HepG2 (cell line): ENCODE measurements at regions not wholly inside any gene's neighbourhood (a gene's known extent, or its start where the extent isn't known, plus 50 kb on each side); places are given as distances from the start of the nearest gene placed in this dataset.

Experiments used
- AKAP8 ChIP-seq: sonication (generic); formaldehyde crosslinking; IDR thresholded peaks from 2 replicates; pipeline ENCODE4 v1.5.1; 2020; ENCODE audit warnings: mild to moderate bottlenecking, missing genetic modification reagents
- CTCF ChIP-seq: sonication (generic); formaldehyde crosslinking; IDR thresholded peaks from 2 replicates; pipeline ENCODE4 v1.5.0; 2020; ENCODE audit warnings: mild to moderate bottlenecking, missing genetic modification reagents, moderate library complexity
- FOSL2 ChIP-seq: sonication (generic); formaldehyde crosslinking; IDR thresholded peaks from 2 replicates; pipeline ENCODE4 v1.4.0; 2020; ENCODE audit warnings: missing genetic modification reagents
- GLMP ChIP-seq: sonication (generic); formaldehyde crosslinking; IDR thresholded peaks from 2 replicates; pipeline ENCODE4 v1.9.0; 2021; ENCODE audit warnings: missing genetic modification reagents, mild to moderate bottlenecking, borderline replicate concordance
- MIER3 ChIP-seq: IDR thresholded peaks from 2 replicates; pipeline ENCODE4 v1.6.1; 2016; ENCODE audit warnings: missing compliant biosample characterization, borderline replicate concordance
- NFE2L1 ChIP-seq: sonication (generic); formaldehyde crosslinking; IDR thresholded peaks from 2 replicates; pipeline ENCODE4 v1.4.0; 2020; ENCODE audit warnings: missing genetic modification reagents, mild to moderate bottlenecking, borderline replicate concordance
- NFIC ChIP-seq: IDR thresholded peaks from 2 replicates; pipeline ENCODE4 v1.6.1; 2012; ENCODE audit warnings: mild to moderate bottlenecking, low read length, inconsistent platforms
- PHF20 ChIP-seq: sonication (generic); formaldehyde crosslinking; IDR thresholded peaks from 2 replicates; pipeline ENCODE4 v1.5.0; 2020; ENCODE audit warnings: mild to moderate bottlenecking, missing genetic modification reagents
- STAG1 ChIP-seq: sonication (generic); formaldehyde crosslinking; IDR thresholded peaks from 2 replicates; pipeline ENCODE4 v1.4.0; 2020; ENCODE audit warnings: missing genetic modification reagents
- TCF12 ChIP-seq, 2 experiments: fragments of 450-650 bp in 1 of 2; sonication (generic) in 1 of 2; formaldehyde crosslinking in 1 of 2; IDR thresholded peaks; 2 replicates each; pipeline versions ENCODE4 v1.6.1 to v1.8.0; 2017 to 2022; ENCODE audit warnings: antibody characterized with exemption in 1 of 2, mild to moderate bottlenecking in 1 of 2, missing genetic modification reagents in 1 of 2, moderate library complexity in 1 of 2
- TEAD3 ChIP-seq: optimal IDR thresholded peaks from 2 replicates; pipeline ENCODE3; 2016; ENCODE audit warnings: borderline replicate concordance
- TGIF2 ChIP-seq: IDR thresholded peaks from 2 replicates; pipeline ENCODE4 v1.6.1; 2016; ENCODE audit warnings: control low read depth, missing compliant biosample characterization
- ZFP41 ChIP-seq: sonication (generic); formaldehyde crosslinking; IDR thresholded peaks from 2 replicates; pipeline ENCODE4 v1.4.0; 2020; ENCODE audit warnings: mild to moderate bottlenecking, missing genetic modification reagents, borderline replicate concordance
- ZHX2 ChIP-seq, 2 experiments: sonication (generic) in 1 of 2; formaldehyde crosslinking in 1 of 2; IDR thresholded peaks; 2 replicates each; pipeline versions ENCODE4 v1.6.1 to v1.9.0; 2014 to 2022; ENCODE audit warnings: antibody characterized with exemption in 1 of 2, borderline replicate concordance in 1 of 2, inconsistent platforms in 1 of 2, low read depth in 1 of 2, missing genetic modification reagents in 1 of 2
- ZKSCAN5 ChIP-seq: sonication (generic); formaldehyde crosslinking; IDR thresholded peaks from 2 replicates; pipeline ENCODE4 v1.5.1; 2020; ENCODE audit warnings: mild to moderate bottlenecking, missing genetic modification reagents
- ZKSCAN8 ChIP-seq: IDR thresholded peaks from 2 replicates; pipeline ENCODE4 v1.6.1; 2016; ENCODE audit warnings: borderline replicate concordance, missing genetic modification reagents, missing compliant biosample characterization
- ZNF282 ChIP-seq: fragments of 450-650 bp; IDR thresholded peaks from 2 replicates; pipeline ENCODE4 v1.6.1; 2018; ENCODE audit not compliant: partially characterized antibody
- ZNF3 ChIP-seq: IDR thresholded peaks from 2 replicates; pipeline ENCODE4 v1.7.0; 2017; ENCODE audit warnings: inconsistent platforms
- TF ChIP-seq, protein P1 (sequence below): sonication (generic); formaldehyde crosslinking; IDR thresholded peaks from 2 replicates; pipeline ENCODE4 v1.4.0; 2020; ENCODE audit warnings: missing genetic modification reagents, low read depth, mild to moderate bottlenecking, borderline replicate concordance

DNA sequence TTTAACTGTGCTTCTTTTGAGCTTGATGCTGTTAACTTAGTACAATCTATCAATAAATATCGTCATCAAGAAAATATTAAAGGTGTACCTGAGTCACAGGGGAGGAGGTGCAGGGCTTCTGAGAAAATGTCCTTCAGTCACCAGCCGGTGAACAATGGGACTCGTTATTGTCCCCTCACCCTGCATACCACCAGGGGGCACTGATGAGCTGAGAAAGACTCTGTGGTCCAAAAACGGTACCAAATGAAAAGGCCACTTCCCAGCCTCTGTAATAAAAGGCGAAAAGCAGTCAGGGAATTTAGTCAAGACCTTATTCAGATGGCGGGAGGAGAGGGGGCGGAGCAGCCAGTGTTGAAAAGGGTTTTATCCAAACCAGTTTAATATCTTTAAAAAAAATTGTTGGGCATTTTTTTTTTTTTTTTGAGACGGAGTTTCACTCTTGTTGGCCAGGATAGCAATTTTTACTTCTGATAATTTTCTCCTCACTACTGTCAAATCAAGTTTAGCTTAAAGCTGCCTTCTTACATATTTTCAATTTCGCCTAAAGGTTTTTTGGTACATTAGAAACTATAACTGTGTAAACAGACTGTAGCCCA, 271.9 kb upstream of the ADAMTS16 start (continued):
- TF ChIP-seq TEAD3 (CRISPR knock-in tag): peak; percentile 43
- TF ChIP-seq AKAP8: no peak
- TF ChIP-seq FOSL2 (CRISPR knock-in tag): no peak
- no peak for TF ChIP-seq TCF12 (IDR thresholded peaks at IDR 0.05)
- no peak for TF ChIP-seq TCF12 (CRISPR knock-in tag; IDR thresholded peaks at IDR 0.05)
- TF ChIP-seq NFE2L1: no peak
- no peak for TF ChIP-seq ZHX2 (IDR thresholded peaks at IDR 0.05; ENCODE audit: low read depth)
- no peak for TF ChIP-seq ZHX2 (CRISPR knock-in tag; IDR thresholded peaks at IDR 0.05; ENCODE audit: borderline replicate concordance)
- peak; percentile 72 for TF ChIP-seq STAG1
- TF ChIP-seq TGIF2 (CRISPR knock-in tag): no peak
- no peak for TF ChIP-seq ZKSCAN5 (CRISPR knock-in tag)
- TF ChIP-seq MIER3 (CRISPR knock-in tag): no peak
- TF ChIP-seq ZKSCAN8 (CRISPR knock-in tag): no peak
- TF ChIP-seq NFIC: no peak
- no peak for TF ChIP-seq ZNF282
- peak; percentile 76 for TF ChIP-seq CTCF
- TF ChIP-seq, protein P1, sequence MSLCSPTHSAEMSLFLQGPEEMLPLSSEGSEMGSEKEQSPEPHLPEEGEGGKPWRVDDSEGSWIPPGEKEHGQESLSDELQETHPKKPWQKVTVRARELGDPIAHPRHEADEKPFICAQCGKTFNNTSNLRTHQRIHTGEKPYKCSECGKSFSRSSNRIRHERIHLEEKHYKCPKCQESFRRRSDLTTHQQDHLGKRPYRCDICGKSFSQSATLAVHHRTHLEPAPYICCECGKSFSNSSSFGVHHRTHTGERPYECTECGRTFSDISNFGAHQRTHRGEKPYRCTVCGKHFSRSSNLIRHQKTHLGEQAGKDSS (CRISPR knock-in tag): no peak
- no peak for TF ChIP-seq ZNF3
- no peak for TF ChIP-seq GLMP (CRISPR knock-in tag)
- TF ChIP-seq ZFP41 (CRISPR knock-in tag): no peak
- TF ChIP-seq PHF20 (CRISPR knock-in tag): no peak
- TF ChIP-seq, all 625 proteins: peak for 6
